Astrocyte of the spinal cord (primary cell): ENCODE measurements at regions not wholly inside any gene's neighbourhood (a gene's known extent, or its start where the extent isn't known, plus 50 kb on each side); places are given as distances from the start of the nearest gene placed in this dataset.

Source experiments
- DNase-seq: peaks from one replicate; pipeline ENCODE4 v3.0.0; 2011; ENCODE audit warnings: low read depth, low spot score
- H3K4me3 ChIP-seq: 2 replicates; pipeline ENCODE4 v1.5.1; 2011; ENCODE audit warnings: low read depth, mild to moderate bottlenecking, low read length, moderate library complexity
- in situ Hi-C: cut with HindIII; loops from 2 replicates; pipeline ENCODE4 v1.10.0; 2017; ENCODE audit warnings: low sequenced_read_pairs
- TF ChIP-seq, protein P1 (sequence below): IDR thresholded peaks from 2 replicates; pipeline ENCODE4 v1.5.1; 2012; ENCODE audit warnings: low read depth, mild to moderate bottlenecking, low read length, inconsistent platforms

DNA sequence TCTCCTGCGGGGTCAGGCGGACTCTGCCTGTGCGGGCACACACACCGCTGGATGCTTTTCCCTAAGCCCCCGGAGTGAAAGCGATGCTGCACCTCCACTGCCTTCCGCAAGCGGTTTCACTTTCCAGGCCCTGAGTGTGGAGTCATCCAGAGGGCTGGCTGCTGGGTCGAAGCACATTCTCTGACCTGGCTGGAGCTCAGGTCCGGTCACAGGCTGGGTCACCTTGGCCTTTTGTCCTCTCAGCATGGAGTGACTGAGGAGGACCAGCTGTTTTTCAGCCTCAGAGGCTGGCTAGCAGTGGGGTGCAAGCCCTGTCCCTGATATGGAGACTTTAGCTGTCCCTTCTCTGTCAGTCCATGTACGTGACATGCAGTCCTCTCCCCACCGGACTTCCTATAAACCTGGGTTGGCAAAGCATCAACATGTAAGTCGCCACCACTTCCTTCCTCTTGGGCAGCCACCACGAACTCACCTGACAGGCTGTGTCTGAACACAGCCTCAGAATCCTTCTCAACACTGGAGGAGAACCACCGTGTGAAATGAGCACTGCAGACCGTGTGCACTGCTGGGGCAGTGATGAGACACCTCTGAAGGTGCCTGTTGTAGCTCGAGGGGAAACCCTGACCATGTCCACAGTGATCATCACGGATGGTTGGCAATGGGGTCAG lies 51.3 kb downstream of the GADD45G start:
- TF ChIP-seq, protein P1, sequence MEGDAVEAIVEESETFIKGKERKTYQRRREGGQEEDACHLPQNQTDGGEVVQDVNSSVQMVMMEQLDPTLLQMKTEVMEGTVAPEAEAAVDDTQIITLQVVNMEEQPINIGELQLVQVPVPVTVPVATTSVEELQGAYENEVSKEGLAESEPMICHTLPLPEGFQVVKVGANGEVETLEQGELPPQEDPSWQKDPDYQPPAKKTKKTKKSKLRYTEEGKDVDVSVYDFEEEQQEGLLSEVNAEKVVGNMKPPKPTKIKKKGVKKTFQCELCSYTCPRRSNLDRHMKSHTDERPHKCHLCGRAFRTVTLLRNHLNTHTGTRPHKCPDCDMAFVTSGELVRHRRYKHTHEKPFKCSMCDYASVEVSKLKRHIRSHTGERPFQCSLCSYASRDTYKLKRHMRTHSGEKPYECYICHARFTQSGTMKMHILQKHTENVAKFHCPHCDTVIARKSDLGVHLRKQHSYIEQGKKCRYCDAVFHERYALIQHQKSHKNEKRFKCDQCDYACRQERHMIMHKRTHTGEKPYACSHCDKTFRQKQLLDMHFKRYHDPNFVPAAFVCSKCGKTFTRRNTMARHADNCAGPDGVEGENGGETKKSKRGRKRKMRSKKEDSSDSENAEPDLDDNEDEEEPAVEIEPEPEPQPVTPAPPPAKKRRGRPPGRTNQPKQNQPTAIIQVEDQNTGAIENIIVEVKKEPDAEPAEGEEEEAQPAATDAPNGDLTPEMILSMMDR, result no peak
- DNase-seq, result no peak
- no peak overlapping the region for H3K4me3 ChIP-seq
- in situ Hi-C loops, result no loop called here

DNA sequence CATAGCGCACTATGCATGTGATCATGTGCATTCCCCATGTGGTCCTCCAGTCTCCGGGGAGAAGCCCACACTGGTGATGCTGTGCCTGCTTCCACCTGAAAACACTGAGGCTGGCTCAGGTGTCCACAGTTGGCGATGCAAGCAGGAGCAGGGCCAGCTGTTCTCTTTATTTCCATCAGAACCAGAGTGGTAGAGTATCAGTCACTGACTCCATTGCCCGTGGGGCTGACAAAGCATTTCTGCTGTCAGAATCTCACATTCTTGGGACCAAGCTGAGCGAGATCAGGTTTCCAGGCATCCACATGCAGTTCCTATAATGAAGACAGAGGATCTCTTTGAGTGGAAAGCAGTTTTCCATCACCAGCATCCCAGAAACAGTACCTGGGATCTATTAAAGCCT lies 52.5 kb downstream of the GADD45G start:
- H3K4me3 ChIP-seq, result no peak overlapping the region
- TF ChIP-seq, protein P1, result no peak
- DNase-seq, result no peak
- in situ Hi-C loops, result no loop called here

DNA sequence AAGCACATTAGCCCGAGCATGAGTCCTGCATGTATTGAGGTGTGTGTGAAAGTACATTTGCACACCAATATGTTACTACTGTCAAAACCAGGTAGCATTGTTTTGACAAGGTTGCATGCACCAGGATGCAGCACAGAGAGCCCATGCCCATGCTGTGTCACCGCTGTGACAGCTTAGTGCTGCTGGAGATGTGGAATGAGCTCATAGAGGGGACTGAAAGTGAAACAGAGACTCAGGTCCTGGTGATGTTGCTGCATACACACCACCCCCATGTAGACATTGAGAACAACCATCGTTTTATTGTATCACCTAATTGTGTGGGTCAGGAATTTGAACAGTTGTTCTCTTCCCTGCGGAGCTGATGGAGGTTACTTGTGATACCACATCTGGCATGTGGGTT lies 53.0 kb downstream of the GADD45G start:
- in situ Hi-C loops, result no loop called here
- TF ChIP-seq, protein P1, result no peak
- no peak for DNase-seq
- no peak overlapping the region for H3K4me3 ChIP-seq

DNA sequence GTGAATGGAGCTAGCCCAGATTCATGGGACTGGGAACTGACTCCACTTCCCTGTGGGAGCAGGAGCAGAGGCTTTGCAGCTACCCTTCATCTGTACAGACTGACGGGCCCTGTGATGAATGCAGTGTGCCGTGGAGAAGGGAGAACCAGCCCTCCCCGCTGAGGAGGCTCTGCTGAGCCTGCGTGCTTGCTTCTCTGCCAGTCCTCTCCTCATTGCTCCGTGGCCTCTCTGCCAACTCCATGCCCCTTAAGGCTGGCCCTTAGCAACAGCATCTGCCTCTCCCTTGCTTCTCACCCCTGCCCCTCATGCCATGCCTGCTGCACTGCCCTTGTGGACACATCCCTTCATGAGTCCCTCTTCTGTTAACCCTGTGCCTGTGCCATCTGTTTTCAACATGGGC lies 53.6 kb downstream of the GADD45G start:
- DNase-seq, result no peak
- in situ Hi-C loops, result no loop called here
- TF ChIP-seq, protein P1, result no peak

DNA sequence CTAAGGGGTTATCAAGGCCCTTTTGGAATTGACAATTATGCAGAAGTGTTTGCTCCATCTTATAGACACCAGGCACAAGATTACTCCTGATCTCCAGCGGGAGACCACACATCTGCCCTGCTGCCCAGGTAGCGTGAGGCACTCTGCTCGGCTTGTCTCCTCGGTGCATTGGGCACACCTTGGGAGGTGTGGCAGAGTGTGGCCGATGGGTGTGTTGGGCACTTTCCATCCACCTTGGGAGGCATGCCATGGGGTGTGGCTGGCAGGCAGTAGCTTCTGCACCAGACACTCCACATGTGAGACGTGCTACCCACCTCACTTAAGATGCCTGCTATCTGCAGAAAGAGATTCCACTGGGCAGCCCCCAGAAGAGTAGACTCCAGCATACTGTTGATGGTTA lies 54.1 kb downstream of the GADD45G start:
- in situ Hi-C loops, result no loop called here
- TF ChIP-seq, protein P1, result no peak
- H3K4me3 ChIP-seq, result no peak overlapping the region
- DNase-seq, result no peak

More for the DNA sequence above, 53.6 kb downstream of the GADD45G start:
- H3K4me3 ChIP-seq, result no peak overlapping the region

DNA sequence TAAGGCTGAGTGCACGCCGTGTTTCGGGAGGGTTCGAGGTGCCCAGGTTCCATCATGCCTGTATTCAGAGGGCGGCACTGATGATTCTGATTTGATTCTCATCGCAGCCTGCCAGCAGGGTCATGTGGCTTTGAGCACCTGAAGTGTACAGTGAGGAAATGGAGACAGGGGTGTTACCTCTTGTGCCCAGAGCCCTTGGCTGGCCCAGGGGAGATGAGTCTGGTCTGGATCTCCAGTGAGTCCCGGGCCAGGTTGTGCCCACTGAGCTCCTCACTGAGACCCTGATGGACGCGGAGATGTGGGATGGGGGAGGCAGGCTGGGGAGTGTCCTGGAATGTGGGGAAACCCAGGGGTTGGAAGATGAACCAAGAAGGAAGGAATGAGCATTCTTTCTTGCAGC lies 54.7 kb downstream of the GADD45G start:
- TF ChIP-seq, protein P1, result no peak
- in situ Hi-C loops, result no loop called here
- H3K4me3 ChIP-seq, result no peak overlapping the region
- DNase-seq, result no peak
